HepG2 (cell line): ENCODE measurements at regions not wholly inside any gene's neighbourhood (a gene's known extent, or its start where the extent isn't known, plus 50 kb on each side); places are given as distances from the start of the nearest gene placed in this dataset.

Experiments used
- ATAC-seq: fragments of 200-7000 bp; cut with Tn5 transposase; 3 replicates; pipeline ENCODE4 v1.9.1; 2020; ENCODE audit warnings: mild to moderate bottlenecking, moderate library complexity
- BruUV-seq: library from RNA; stranded (reverse); fragments of 400-500 nt; replicated peaks from 2 replicates; lab custom pipeline; 2021; lab: Mats Ljungman, UMichigan
- CTCF ChIA-PET: fragments of 300-600 bp; formaldehyde crosslinking; extraction: SDS; loops from one replicate; lab custom pipeline; 2021; ENCODE audit warnings: low total read pairs, inconsistent platforms, low intra/inter-chr PET ratio; lab: Yijun Ruan, JAX
- POLR2A ChIA-PET: fragments of 350-600 bp; sonication (Branson Sonifier 250); formaldehyde crosslinking; loops from one replicate; lab custom pipeline; 2020; ENCODE audit warnings: antibody characterized with exemption, inconsistent platforms; lab: Yijun Ruan, JAX
- DNase-seq: peaks from one replicate; pipeline ENCODE4 v3.0.0-alpha.2; 2015; ENCODE audit warnings: low spot score
- FAIRE-seq: peaks from 3 replicates; lab custom pipeline; 2011; peaks lifted over from hg19 to GRCh38; lab: Jason Lieb, UNC
- H2AFZ ChIP-seq: one replicate; pipeline ENCODE4 v1.6.1; 2011; ENCODE audit warnings: low read length, inconsistent platforms
- H3K27ac ChIP-seq: fragments of 300-600 bp; 3 replicates; pipeline ENCODE4 v1.8.0; 2011; ENCODE audit warnings: mixed run types, mild to moderate bottlenecking, mixed read lengths, low read length, inconsistent platforms; ENCODE audit not compliant: insufficient read depth; ENCODE audit errors: extremely low read length
- H3K27me3 ChIP-seq, 2 experiments: fragments of 200-600 bp in 1 of 2; 2 replicates in 1 of 2; 3 replicates in 1 of 2; pipeline versions ENCODE4 v1.6.0 to v1.8.0; 2011; ENCODE audit warnings: low read length in 2 of 2, mild to moderate bottlenecking in 2 of 2, moderate library complexity in 2 of 2, inconsistent platforms in 1 of 2; ENCODE audit not compliant: insufficient read depth in 2 of 2, control insufficient read depth in 1 of 2
- H3K36me3 ChIP-seq, 2 experiments: fragments of 200-600 bp in 1 of 2; replicated peaks in 1 of 2; 2 replicates in 1 of 2; 3 replicates in 1 of 2; pipeline versions ENCODE4 v1.5.1 to v1.8.0; 2011; ENCODE audit warnings: low read length in 2 of 2, inconsistent platforms in 1 of 2; ENCODE audit not compliant: insufficient read depth in 2 of 2, control insufficient read depth in 1 of 2
- H3K4me1 ChIP-seq: 2 replicates; pipeline ENCODE4 v1.5.1; 2012; ENCODE audit warnings: low read length, inconsistent platforms; ENCODE audit not compliant: insufficient read depth
- H3K4me2 ChIP-seq: 2 replicates; pipeline ENCODE4 v1.6.0; 2011; ENCODE audit warnings: low read depth, low read length, inconsistent platforms
- H3K4me3 ChIP-seq, 3 experiments: fragments of 200-600 bp in 1 of 3; sonication (generic), shearing (Covaris generic) in 1 of 3; replicated peaks in 1 of 3; 2 replicates each; pipeline ENCODE4 v1.5.1; 2011 to 2016; ENCODE audit warnings: low read length in 3 of 3, inconsistent platforms in 2 of 3, low read depth in 2 of 3, mild to moderate bottlenecking in 2 of 3, control low read depth in 1 of 3, mixed read lengths in 1 of 3; ENCODE audit not compliant: insufficient read depth in 1 of 3
- H3K79me2 ChIP-seq: one replicate; pipeline ENCODE4 v1.6.1; 2011; ENCODE audit warnings: low read length, inconsistent platforms; ENCODE audit not compliant: insufficient read depth
- H3K9ac ChIP-seq: 2 replicates; pipeline ENCODE4 v1.6.0; 2011; ENCODE audit warnings: mild to moderate bottlenecking, low read depth, low read length, inconsistent platforms; ENCODE audit not compliant: insufficient read depth
- H3K9me3 ChIP-seq: 2 replicates; pipeline ENCODE4 v1.5.1; 2012; ENCODE audit warnings: mild to moderate bottlenecking, low read length
- H4K20me1 ChIP-seq: 2 replicates; pipeline ENCODE4 v1.6.0; 2011; ENCODE audit warnings: inconsistent platforms, mild to moderate bottlenecking, low read length, moderate library complexity; ENCODE audit not compliant: insufficient read depth
- KIAA2018 ChIP-seq: sonication (generic); formaldehyde crosslinking; IDR thresholded peaks from 2 replicates; pipeline ENCODE4 v1.5.0; 2020; ENCODE audit warnings: mild to moderate bottlenecking, missing genetic modification reagents, borderline replicate concordance
- MXD1 ChIP-seq: sonication (generic); formaldehyde crosslinking; IDR thresholded peaks from 2 replicates; pipeline ENCODE4 v1.4.0; 2020; ENCODE audit warnings: mild to moderate bottlenecking, missing genetic modification reagents
- RORA ChIP-seq: sonication (generic); formaldehyde crosslinking; IDR thresholded peaks from 2 replicates; pipeline ENCODE4 v1.5.0; 2020; ENCODE audit warnings: mild to moderate bottlenecking, missing genetic modification reagents, moderate library complexity
- TCF7 ChIP-seq: sonication (generic); IDR thresholded peaks from 2 replicates; pipeline ENCODE4 v1.6.1; 2016; ENCODE audit warnings: antibody characterized with exemption, low read depth
- ZBTB10 ChIP-seq: sonication (generic); formaldehyde crosslinking; IDR thresholded peaks from 2 replicates; pipeline ENCODE4 v1.4.0; 2020; ENCODE audit warnings: missing genetic modification reagents, borderline replicate concordance
- ZNF136 ChIP-seq: sonication (generic); formaldehyde crosslinking; IDR thresholded peaks from 2 replicates; pipeline ENCODE4 v1.8.1; 2022; ENCODE audit warnings: low read depth, mild to moderate bottlenecking, moderate library complexity, missing genetic modification reagents
- ZNF253 ChIP-seq: sonication (generic); formaldehyde crosslinking; IDR thresholded peaks from 2 replicates; pipeline ENCODE4 v1.8.0; 2022; ENCODE audit warnings: mild to moderate bottlenecking, missing genetic modification reagents, borderline replicate concordance
- ZNF451 ChIP-seq: sonication (generic); formaldehyde crosslinking; IDR thresholded peaks from 2 replicates; pipeline ENCODE4 v1.5.0; 2020; ENCODE audit warnings: mild to moderate bottlenecking, missing genetic modification reagents
- ZNF674 ChIP-seq: sonication (generic); formaldehyde crosslinking; IDR thresholded peaks from 2 replicates; pipeline ENCODE4 v1.5.0; 2020; ENCODE audit warnings: low read depth, mild to moderate bottlenecking, missing genetic modification reagents
- ZNF7 ChIP-seq: IDR thresholded peaks from 2 replicates; pipeline ENCODE4 v1.6.1; 2016; ENCODE audit warnings: missing biosample characterization, missing genetic modification reagents
- WGBS: methylation state at CpG from one replicate; pipeline ENCODE4 v1.1.6; 2017; ENCODE audit warnings: low lambda C conversion rate; 5-methylcytosine and 5-hydroxymethylcytosine counted together
- in situ Hi-C: cut with HindIII; loops from 2 replicates; pipeline ENCODE4 v1.10.0; 2017; ENCODE audit warnings: low pct_unique_long_range_greater_than_20kb; ENCODE audit not compliant: extremely low pct_ligation_motif_present
- intact Hi-C: fragments of 100-400 bp; cut with micrococcal nuclease; formaldehyde crosslinking; loops from one replicate; pipeline ENCODE4 v1.10.0; 2022; ENCODE audit not compliant: unreplicated experiment

GRCh38 chr9:73061146-73061545, 90.5 kb upstream of the ANXA1 start:
- 66% methylated on average over 3 of the region's 3 CpGs for WGBS
- Histone ChIP-seq H3K4me2 (no peak overlapping the region), H3K36me3 (no peaks in the 10 kb centered on the region), H3K27ac (no peak overlapping the region), H3K9me3 (no peaks in the 10 kb centered on the region), H3K9ac (no peak overlapping the region), H3K27me3 (no peaks in the 10 kb centered on the region; a peak in 1 of 5 replicates), H2AFZ (no peak overlapping the region), H3K4me3 (no peak overlapping the region), H3K79me2 (no peaks in the 10 kb centered on the region), H3K4me1 (no peaks in the 10 kb centered on the region), H4K20me1 (no peaks in the 10 kb centered on the region)
- DNase-seq, result no peak
- in situ Hi-C loops, result no loop called here
- POLR2A ChIA-PET, result no interaction called here
- BruUV-seq, result no TSS peak
- TF ChIP-seq RORA, result no peak
- no peak for TF ChIP-seq KIAA2018 (CRISPR knock-in tag)
- no peak for TF ChIP-seq ZNF7 (CRISPR knock-in tag)
- no peak for TF ChIP-seq ZNF253
- no peak for TF ChIP-seq ZNF674 (CRISPR knock-in tag)
- TF ChIP-seq ZNF451 (CRISPR knock-in tag), result no peak
- TF ChIP-seq ZBTB10 (CRISPR knock-in tag), result no peak
- TF ChIP-seq MXD1, result no peak
- TF ChIP-seq ZNF136 (CRISPR knock-in tag), result no peak
- no peak for TF ChIP-seq TCF7
- intact Hi-C loops, result no loop called here
- CTCF ChIA-PET, result no interaction called here
- no peak for ATAC-seq
- no peak for FAIRE-seq
